Stimulated activated memory B cell treated with anti-CD40 and anti-IgM and Interleukin-4, amounts not matched to agents 10 μg/mL and 1 μg/mL and 100 μg/mL, for 72 hours (primary cell): ENCODE measurements at regions not wholly inside any gene's neighbourhood (a gene's known extent, or its start where the extent isn't known, plus 50 kb on each side); places are given as distances from the start of the nearest gene placed in this dataset.

Source experiments
- ATAC-seq: fragments of 150-1000 bp; cut with Tn5 transposase; 2 replicates; pipeline ENCODE4 v1.10.0; 2021
- H3K27ac Mint-ChIP-seq: one replicate; pipeline ENCODE4 v1.8.0; 2022; ENCODE audit warnings: mild to moderate bottlenecking, mixed read lengths
- H3K27me3 Mint-ChIP-seq: one replicate; pipeline ENCODE4 v1.8.0; 2022; ENCODE audit warnings: mixed read lengths
- H3K36me3 Mint-ChIP-seq: one replicate; pipeline ENCODE4 v1.8.0; 2022; ENCODE audit warnings: mixed read lengths
- H3K4me1 Mint-ChIP-seq: one replicate; pipeline ENCODE4 v1.8.0; 2022; ENCODE audit warnings: mixed read lengths
- H3K4me3 Mint-ChIP-seq: one replicate; pipeline ENCODE4 v1.8.0; 2022; ENCODE audit warnings: mild to moderate bottlenecking, moderate library complexity, mixed read lengths
- H3K9me3 Mint-ChIP-seq: one replicate; pipeline ENCODE4 v1.8.0; 2022; ENCODE audit warnings: mixed read lengths

GRCh38 chr2:206875701-206876100 is 63.6 kb upstream of the CPO start:
- Mint-ChIP-seq H3K36me3 (no peaks in the 10 kb centered on the region), H3K4me3 (no peak overlapping the region), H3K4me1 (no peaks in the 10 kb centered on the region), H3K27me3 (peaks cover 8% of the 10 kb centered on the region), H3K27ac (no peak overlapping the region), H3K9me3 (peaks cover 6% of the 10 kb centered on the region)
- no peak for ATAC-seq

- no peak overlapping the region for H3K4me3 Mint-ChIP-seq
- H3K9me3 Mint-ChIP-seq = peaks cover 6% of the 10 kb centered on the region
- no peaks in the 10 kb centered on the region for H3K4me1 Mint-ChIP-seq
- H3K36me3 Mint-ChIP-seq = no peaks in the 10 kb centered on the region
- peaks cover 8% of the 10 kb centered on the region for H3K27me3 Mint-ChIP-seq
- no peak for ATAC-seq
- H3K27ac Mint-ChIP-seq = no peak overlapping the region
These were observed 63.0 kb upstream of the CPO start for GRCh38 chr2:206876216-206876860.

GRCh38 chr2:206881708-206882410 is 57.5 kb upstream of the CPO start:
- Mint-ChIP-seq H3K27ac (no peak overlapping the region), H3K27me3 (no peaks in the 10 kb centered on the region), H3K36me3 (no peaks in the 10 kb centered on the region), H3K4me3 (no peak overlapping the region), H3K4me1 (no peaks in the 10 kb centered on the region), H3K9me3 (peaks cover 3% of the 10 kb centered on the region)
- no peak for ATAC-seq

- no peak for ATAC-seq
- no peaks in the 10 kb centered on the region for H3K9me3 Mint-ChIP-seq
- H3K36me3 Mint-ChIP-seq = no peaks in the 10 kb centered on the region
- no peak overlapping the region for H3K4me3 Mint-ChIP-seq
- no peak overlapping the region for H3K27ac Mint-ChIP-seq
- peaks cover 8% of the 10 kb centered on the region for H3K27me3 Mint-ChIP-seq
- peaks cover 6% of the 10 kb centered on the region for H3K4me1 Mint-ChIP-seq
These were observed 52.6 kb upstream of the CPO start for GRCh38 chr2:206886696-206887095.

- Mint-ChIP-seq H3K27ac (no peak overlapping the region), H3K36me3 (no peaks in the 10 kb centered on the region), H3K4me3 (no peak overlapping the region), H3K4me1 (peaks cover 6% of the 10 kb centered on the region), H3K9me3 (no peaks in the 10 kb centered on the region), H3K27me3 (peaks cover 8% of the 10 kb centered on the region)
- no peak for ATAC-seq
These were observed 51.6 kb upstream of the CPO start for GRCh38 chr2:206887745-206888144.
